NCI-H1436 (cell line): ENCODE measurements at regions not wholly inside any gene's neighbourhood (a gene's known extent, or its start where the extent isn't known, plus 50 kb on each side); places are given as distances from the start of the nearest gene placed in this dataset.

Experiments used
- DNase-seq: peaks from one replicate; lab custom pipeline; 2025; lab: John Stamatoyannopoulos, UW

- no peak for DNase-seq
Observed at GRCh38 chr1:14189381-14189780, 409.1 kb upstream of the KAZN start.

DNA sequence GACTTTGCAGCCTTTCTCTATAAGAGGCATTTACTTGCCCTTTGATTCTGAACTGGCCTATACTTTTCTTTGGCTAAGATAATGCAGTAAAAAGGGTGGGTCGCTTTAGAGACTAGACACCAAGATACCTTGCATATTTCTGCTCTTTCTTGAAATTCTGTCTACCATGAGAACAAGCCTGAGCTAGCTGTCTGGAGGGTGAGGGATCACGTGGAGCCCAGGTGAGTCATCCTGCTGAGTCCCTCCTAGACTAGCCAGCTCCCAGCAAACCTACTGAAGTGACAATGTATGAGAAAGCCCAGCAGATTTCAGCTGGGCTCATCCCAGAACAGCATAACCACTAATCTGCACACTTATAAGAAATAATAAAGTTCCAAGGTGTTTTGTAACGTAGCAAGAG, 408.0 kb upstream of the KAZN start:
- no peak for DNase-seq

- no peak for DNase-seq
Observed at GRCh38 chr1:14194511-14194910, 404.0 kb upstream of the KAZN start.

DNA sequence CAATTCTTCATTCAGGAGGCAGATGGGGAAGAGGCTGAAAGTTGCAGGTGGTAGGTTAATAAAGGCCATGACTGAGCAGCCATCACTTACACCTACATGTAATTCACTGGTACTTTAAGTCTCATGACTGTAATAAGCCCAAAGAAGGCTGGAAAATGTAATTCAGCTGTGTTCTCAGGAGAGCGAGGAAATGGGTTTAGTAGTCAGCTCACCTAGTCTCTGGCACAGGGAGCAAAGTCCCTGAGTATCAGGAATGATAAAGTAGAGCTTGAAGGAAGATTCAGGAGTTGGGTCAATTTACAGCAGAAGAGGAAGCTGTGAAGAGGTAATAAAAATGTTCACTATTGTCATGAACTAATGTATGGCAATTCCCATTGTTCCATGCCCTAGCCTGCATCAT, 393.4 kb upstream of the KAZN start:
- DNase-seq: no peak

- no peak for DNase-seq
Observed at GRCh38 chr1:14215151-14215550, 383.3 kb upstream of the KAZN start.

DNA sequence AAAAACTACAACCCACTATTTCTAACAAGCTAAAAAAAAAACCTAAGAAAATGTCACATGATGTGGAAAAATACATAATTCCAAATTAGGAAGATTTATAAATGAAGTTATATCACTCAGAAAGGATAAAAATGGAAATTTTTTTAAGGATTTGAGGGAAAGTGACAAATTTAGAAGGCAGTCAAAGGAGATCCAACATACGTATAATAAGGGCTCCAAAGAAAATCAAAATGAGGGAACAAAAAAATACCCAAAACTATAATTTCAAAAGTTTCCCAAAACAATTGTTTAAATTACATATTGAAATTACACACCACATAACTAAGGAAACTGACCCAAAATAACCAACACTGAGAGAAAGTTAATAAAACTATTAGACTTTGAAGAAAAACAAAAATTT, 381.1 kb upstream of the KAZN start:
- DNase-seq: no peak

- no peak for DNase-seq
Observed at GRCh38 chr1:14220324-14220723, 378.2 kb upstream of the KAZN start.

- no peak for DNase-seq
Observed at GRCh38 chr1:14220811-14221210, 377.7 kb upstream of the KAZN start.

DNA sequence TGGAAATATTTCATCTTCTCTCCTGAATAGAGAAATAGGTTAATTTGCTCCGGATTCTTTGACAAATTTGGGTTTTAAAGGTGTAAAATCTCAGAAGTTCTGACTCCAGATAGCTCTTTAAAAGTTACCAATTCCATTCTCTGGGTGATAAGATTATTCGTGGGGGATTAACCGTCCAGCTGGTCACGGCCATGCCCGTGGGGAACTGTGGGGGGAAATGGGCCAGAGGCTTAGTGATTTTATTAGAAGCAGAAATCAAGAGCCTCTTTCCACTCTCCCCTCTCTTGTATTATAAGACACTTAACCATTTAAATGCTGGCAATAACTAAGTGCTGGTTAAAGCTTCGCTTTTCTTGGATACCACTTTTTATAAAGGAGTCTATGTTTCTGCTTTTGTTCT, 376.4 kb upstream of the KAZN start:
- DNase-seq: no peak

GRCh38 chr1:14228677-14229076, 369.8 kb upstream of the KAZN start:
- DNase-seq: no peak

DNA sequence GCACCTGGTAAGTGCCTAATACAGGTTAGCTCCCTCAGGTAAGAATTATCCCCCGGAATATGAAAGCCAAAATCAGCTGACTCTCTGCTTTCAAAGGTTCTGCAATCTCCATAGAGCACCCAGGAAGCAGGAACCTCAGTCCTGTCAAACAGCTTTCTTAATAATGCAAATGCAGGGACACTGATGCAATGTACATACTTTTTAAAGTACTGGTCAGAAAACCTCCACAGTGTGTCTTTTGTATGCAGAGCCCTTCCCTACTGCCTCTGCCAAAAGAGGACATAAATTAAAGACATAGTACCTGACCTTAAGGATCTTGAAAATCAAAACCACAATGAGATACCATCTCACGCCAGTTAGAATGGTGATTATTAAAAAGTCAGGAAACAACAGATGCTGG, 365.0 kb upstream of the KAZN start:
- DNase-seq: no peak

- no peak for DNase-seq
Observed at GRCh38 chr1:14236097-14236496, 362.4 kb upstream of the KAZN start.

DNA sequence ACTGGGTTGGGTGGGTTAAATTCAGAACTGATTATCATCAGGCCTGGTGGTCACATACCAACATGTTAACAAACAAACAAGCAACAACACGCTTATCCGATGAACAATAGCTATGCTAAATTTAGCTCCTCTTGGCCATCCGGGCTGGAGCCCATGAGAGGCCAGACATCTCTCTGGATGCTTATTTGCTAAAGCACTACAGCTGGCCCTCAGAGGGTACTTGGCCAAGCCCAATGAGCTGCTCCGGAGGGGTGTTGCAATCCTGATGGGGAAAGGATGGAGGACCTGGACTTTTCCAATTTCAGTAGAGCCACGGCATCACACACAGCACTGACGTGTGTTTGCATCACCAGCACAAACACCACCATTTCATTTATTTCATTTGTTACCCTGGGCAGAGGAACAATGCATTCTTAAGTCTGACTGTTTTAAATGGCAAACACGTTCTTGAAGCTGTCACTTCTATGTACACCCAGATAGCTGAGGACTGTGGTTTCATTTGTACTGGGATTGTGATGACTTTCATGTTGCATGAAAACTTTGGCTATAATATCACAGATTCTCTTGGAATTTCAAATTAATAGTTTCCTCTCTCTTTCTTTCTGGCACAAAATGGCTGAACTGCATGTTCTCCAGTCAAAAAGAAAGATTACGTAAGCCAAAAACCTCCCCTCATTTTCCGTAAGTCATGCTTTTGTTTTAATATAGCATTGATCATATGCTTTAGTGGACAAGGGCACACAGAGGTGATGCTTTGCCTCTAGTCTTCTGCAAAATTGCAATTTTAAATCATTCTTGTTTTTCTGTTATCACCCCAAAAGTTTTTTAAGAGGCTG, 359.8 kb upstream of the KAZN start:
- no peak for DNase-seq

DNA sequence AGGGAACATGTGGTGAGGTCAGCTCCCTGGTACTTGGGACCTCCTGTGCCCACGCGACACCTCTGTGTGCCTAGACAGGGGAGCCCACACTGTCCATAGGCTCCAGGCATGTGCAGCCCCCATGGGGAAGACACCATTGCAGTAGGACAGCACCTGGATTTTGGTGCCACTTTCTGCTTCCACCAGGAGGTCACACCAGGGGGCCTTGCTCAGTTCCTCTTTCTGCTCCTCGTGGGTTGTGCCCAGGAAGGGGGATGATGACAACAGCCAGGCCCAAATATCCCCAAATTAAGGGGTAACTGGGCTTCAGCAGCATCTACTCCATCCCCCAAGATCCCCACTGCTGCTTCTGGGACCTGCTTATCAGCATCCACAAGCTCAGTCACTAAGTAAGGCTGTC, 358.2 kb upstream of the KAZN start:
- DNase-seq: no peak

DNA sequence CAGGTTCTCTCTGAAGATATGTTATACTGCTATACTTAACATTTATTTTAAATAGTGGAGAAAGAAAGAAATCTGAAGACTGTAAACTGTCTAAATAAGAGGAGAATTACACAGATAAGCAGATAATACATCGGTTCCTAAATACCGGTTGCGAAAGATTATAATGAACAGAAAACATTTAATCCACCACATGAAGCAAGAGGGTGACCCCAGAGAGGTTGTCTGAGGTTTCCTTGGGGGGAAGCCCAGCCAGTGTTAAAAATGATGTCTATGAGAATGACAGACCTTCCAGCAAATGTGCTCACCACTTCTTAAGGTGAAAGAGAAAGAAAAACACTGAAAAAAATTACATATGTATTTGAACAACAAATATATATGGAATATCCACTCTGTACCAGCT, 356.4 kb upstream of the KAZN start:
- no peak for DNase-seq

DNA sequence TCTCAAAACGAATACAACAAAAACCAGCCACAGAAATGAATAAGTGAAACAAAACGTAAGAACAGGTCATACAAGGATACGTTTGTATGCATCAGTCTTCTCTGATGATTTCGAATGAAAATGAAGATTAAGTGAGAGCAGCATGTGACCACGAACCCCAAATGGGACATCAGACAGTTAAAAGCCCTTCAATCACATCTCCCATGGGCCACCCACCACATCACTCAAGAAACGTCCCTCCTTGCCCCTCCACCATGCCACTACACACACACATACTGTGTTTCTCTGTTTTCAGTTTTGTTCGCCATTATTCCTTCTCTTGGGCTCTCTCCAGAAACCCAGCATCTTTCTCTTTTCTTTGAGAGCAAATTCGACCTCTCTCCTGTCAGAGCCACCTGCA, 355.6 kb upstream of the KAZN start:
- DNase-seq: no peak

DNA sequence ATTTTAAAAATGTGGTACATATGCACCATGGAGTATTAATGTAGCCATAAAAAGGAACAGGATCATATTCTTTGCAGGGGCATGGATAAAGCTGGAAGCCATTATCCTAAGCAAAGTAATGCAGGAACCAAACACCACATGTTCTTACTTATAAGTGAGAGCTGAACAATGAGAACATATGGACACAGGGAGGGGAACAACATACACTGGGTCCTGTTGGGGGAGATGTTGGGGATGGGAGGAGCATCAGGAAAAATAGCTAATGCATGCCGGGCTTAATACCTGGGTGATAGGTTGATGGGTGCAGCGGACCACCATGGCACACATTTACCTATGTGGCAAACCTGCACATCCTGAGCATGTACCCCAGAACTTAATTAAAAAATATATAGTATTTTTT, 352.5 kb upstream of the KAZN start:
- DNase-seq: no peak

DNA sequence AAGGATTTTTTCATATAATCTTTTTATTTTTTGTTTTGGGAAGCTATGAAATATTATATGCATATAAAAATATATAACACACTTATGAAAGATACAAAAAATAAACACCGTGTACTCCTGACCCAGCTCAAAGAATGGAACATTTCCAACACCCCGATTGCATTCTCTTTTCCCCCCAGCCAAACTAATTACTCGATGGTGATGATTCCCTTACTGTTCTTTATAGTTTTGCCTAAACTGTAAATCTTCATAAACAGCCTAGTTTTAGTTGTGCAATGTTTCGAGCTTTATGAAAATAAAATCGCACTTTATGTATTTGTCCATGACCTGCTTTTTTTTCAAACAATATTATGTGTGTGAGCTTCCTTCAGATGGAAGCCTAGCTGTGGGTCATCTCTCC, 352.0 kb upstream of the KAZN start:
- DNase-seq: no peak

DNA sequence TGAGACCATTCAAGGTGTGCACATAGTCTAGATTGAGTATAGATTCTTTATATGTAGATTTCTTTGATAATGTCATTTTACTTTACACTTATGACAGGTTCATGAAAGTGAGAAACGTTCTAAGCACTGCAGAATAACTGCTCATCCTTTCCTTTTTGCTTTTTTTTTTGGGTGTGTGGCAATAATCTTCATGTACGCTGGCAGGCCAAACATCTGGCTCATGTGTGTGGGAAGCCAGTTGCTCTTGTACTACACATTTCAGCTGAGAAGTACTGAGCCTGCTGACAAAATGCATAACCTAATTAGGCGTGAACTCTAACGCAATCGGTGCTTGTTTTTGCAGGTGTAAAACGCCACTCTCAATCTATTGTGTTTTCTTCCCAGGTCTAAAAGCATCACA, 350.8 kb upstream of the KAZN start:
- no peak for DNase-seq

- no peak for DNase-seq
Observed at GRCh38 chr1:14251871-14252270, 346.6 kb upstream of the KAZN start.

DNA sequence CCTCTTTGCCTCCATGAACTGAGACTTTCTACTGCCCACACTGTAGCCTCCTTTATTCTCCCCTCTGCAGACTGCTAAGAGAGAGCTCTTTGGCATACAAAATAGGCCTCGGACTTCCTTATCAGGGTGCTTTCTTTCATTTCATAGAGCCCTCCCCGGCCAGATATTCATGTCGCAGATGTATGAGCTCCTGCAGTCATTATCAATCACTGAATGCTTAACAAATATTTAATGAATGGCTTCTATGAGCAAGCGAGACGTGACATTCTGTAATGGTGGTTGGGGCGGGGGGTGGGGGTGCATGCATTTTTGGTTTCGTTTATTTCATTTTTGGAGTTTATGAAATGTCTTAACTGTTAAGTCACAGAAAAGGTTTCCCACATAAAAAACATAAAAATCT, 344.8 kb upstream of the KAZN start:
- DNase-seq: no peak

GRCh38 chr1:14254251-14254650, 344.2 kb upstream of the KAZN start:
- no peak for DNase-seq

- no peak for DNase-seq
Observed at GRCh38 chr1:14255233-14255632, 343.3 kb upstream of the KAZN start.

DNA sequence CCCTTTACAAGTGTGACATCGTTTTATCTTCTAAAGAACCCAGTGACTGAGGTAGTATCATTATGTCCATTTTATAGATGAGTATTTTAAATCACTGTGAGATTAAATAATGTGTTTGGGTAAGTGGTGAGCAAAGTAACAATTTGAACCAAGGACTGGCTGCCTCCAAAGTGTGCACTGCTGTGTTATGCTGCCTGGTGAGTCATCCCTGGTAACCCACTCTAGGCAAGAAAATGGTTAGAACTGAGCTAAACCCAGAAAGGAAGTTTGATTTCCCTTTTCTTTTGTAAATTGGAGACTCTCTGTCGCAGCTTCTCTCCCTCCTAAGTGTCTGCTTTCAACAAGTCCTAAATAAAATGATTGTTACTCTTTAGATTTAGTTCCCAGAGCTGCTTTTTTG, 342.8 kb upstream of the KAZN start:
- DNase-seq: no peak
